AG09309 (cell line): ENCODE measurements at regions not wholly inside any gene's neighbourhood (a gene's known extent, or its start where the extent isn't known, plus 50 kb on each side); places are given as distances from the start of the nearest gene placed in this dataset.

Experiments used
- DNase-seq: peaks from one replicate; pipeline ENCODE4 v3.0.0-alpha.2; 2010; ENCODE audit warnings: low read depth
- H3K4me3 ChIP-seq: 2 replicates; pipeline ENCODE4 v1.5.1; 2011; ENCODE audit warnings: mild to moderate bottlenecking, low read depth, low read length, moderate library complexity; ENCODE audit not compliant: control insufficient read depth
- TF ChIP-seq, protein P1 (sequence below): IDR thresholded peaks from 2 replicates; pipeline ENCODE4 v1.5.1; 2011; ENCODE audit warnings: mild to moderate bottlenecking, low read depth, low read length, inconsistent platforms; ENCODE audit not compliant: insufficient read depth, control insufficient read depth; ENCODE audit errors: missing control alignments

GRCh38 chr10:129385600-129385999 lies 81.4 kb upstream of the MGMT start:
- no peak for DNase-seq
- H3K4me3 ChIP-seq, result no peak overlapping the region
- TF ChIP-seq, protein P1, sequence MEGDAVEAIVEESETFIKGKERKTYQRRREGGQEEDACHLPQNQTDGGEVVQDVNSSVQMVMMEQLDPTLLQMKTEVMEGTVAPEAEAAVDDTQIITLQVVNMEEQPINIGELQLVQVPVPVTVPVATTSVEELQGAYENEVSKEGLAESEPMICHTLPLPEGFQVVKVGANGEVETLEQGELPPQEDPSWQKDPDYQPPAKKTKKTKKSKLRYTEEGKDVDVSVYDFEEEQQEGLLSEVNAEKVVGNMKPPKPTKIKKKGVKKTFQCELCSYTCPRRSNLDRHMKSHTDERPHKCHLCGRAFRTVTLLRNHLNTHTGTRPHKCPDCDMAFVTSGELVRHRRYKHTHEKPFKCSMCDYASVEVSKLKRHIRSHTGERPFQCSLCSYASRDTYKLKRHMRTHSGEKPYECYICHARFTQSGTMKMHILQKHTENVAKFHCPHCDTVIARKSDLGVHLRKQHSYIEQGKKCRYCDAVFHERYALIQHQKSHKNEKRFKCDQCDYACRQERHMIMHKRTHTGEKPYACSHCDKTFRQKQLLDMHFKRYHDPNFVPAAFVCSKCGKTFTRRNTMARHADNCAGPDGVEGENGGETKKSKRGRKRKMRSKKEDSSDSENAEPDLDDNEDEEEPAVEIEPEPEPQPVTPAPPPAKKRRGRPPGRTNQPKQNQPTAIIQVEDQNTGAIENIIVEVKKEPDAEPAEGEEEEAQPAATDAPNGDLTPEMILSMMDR, result no peak

GRCh38 chr10:129386415-129387257 lies 80.4 kb upstream of the MGMT start:
- no peak overlapping the region for H3K4me3 ChIP-seq
- no peak for DNase-seq
- TF ChIP-seq, protein P1, result no peak

GRCh38 chr10:129387258-129387525 lies 79.8 kb upstream of the MGMT start:
- no peak for DNase-seq
- no peak overlapping the region for H3K4me3 ChIP-seq
- TF ChIP-seq, protein P1, result no peak

DNA sequence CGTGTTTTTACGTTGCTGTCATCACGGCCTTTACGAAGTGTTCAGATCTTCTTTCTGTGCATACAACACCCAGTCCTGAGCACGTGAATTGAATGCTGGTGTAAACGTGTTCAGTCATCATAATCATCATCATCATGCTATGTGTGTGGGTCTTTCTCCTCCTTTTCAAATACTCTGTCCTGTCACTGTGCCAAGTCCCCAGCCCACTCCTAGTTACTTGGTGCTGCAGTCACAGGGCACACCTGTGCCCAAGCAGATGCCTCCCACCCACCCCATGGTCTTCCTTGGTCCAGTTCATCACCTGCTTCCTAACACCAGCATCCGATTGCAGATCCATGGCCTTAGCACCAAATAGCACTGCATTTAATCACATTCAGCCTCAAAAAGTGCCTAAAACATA lies 78.6 kb upstream of the MGMT start:
- TF ChIP-seq, protein P1, result no peak
- DNase-seq, result no peak

DNA sequence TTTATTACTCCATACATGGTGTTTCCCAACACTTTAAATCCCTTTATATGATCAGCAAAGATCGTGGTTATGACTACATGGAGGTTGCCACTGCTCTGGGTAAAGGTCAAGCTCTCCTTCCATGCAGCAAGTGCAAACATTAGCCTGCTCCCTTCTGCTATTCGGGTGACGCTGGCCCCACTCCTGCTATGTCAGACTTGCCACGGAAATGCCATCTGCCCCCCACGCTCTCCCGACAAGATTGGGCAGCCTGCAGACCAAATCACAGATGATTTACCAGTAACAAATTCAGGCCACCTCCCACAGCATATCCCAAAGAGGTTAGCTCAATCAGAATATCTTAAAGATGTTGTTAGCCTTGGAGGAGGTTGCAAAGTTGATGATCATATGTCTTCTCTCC lies 77.8 kb upstream of the MGMT start:
- no peak overlapping the region for H3K4me3 ChIP-seq
- TF ChIP-seq, protein P1, result no peak
- no peak for DNase-seq

More for the DNA sequence above, 78.6 kb upstream of the MGMT start:
- no peak overlapping the region for H3K4me3 ChIP-seq

GRCh38 chr10:129390147-129390546 lies 76.9 kb upstream of the MGMT start:
- H3K4me3 ChIP-seq, result no peak overlapping the region
- DNase-seq, result no peak
- TF ChIP-seq, protein P1, result no peak
